Mesendoderm (in vitro differentiated cells): ENCODE measurements at regions not wholly inside any gene's neighbourhood (a gene's known extent, or its start where the extent isn't known, plus 50 kb on each side); places are given as distances from the start of the nearest gene placed in this dataset.

ENCODE experiments used
- DNase-seq: peaks from one replicate; pipeline ENCODE4 v3.0.0; 2013
- H2AK5ac ChIP-seq: 2 replicates; pipeline ENCODE4 v1.6.1; 2013; ENCODE audit warnings: low read length, inconsistent platforms
- H2BK120ac ChIP-seq: 2 replicates; pipeline ENCODE4 v1.6.1; 2013; ENCODE audit warnings: low read depth, mild to moderate bottlenecking, low read length, moderate library complexity, mixed read lengths
- H2BK15ac ChIP-seq: replicated peaks from 2 replicates; pipeline ENCODE4 v1.6.1; 2013; ENCODE audit warnings: low read depth, mild to moderate bottlenecking, moderate library complexity
- H2BK5ac ChIP-seq: 2 replicates; pipeline ENCODE4 v1.6.1; 2013; ENCODE audit warnings: low read length, inconsistent platforms
- H3K18ac ChIP-seq: 2 replicates; pipeline ENCODE4 v1.6.1; 2013; ENCODE audit warnings: mild to moderate bottlenecking, low read length, mixed read lengths
- H3K23ac ChIP-seq: one replicate; pipeline ENCODE4 v1.6.1; 2013; ENCODE audit warnings: low read length
- H3K27ac ChIP-seq: 2 replicates; pipeline ENCODE4 v1.5.1; 2013; ENCODE audit warnings: low read depth, mild to moderate bottlenecking, inconsistent platforms, low read length, moderate library complexity
- H3K27me3 ChIP-seq: 2 replicates; pipeline ENCODE4 v1.6.1; 2013; ENCODE audit warnings: low read length, control low read depth, mild to moderate bottlenecking, inconsistent platforms; ENCODE audit not compliant: insufficient read depth, poor library complexity
- H3K36me3 ChIP-seq: 2 replicates; pipeline ENCODE4 v1.6.1; 2013; ENCODE audit warnings: low read length, inconsistent platforms; ENCODE audit not compliant: control insufficient read depth, insufficient read depth
- H3K4ac ChIP-seq: one replicate; pipeline ENCODE4 v1.6.1; 2013; ENCODE audit warnings: low read depth, mild to moderate bottlenecking, low read length, moderate library complexity
- H3K4me1 ChIP-seq: 2 replicates; pipeline ENCODE4 v1.6.1; 2013; ENCODE audit warnings: low read depth, low read length, inconsistent platforms; ENCODE audit not compliant: control insufficient read depth
- H3K4me2 ChIP-seq: 2 replicates; pipeline ENCODE4 v1.6.1; 2013; ENCODE audit warnings: low read length
- H3K4me3 ChIP-seq: 2 replicates; pipeline ENCODE4 v1.5.1; 2013; ENCODE audit warnings: mild to moderate bottlenecking, low read length
- H3K56ac ChIP-seq: one replicate; pipeline ENCODE4 v1.6.1; 2013; ENCODE audit warnings: low read length
- H3K79me1 ChIP-seq: 2 replicates; pipeline ENCODE4 v1.6.1; 2013; ENCODE audit warnings: low read length, inconsistent platforms
- H3K79me2 ChIP-seq: 2 replicates; pipeline ENCODE4 v1.6.1; 2013; ENCODE audit warnings: mild to moderate bottlenecking, low read length; ENCODE audit not compliant: control insufficient read depth, insufficient read depth
- H3K9ac ChIP-seq: 2 replicates; pipeline ENCODE4 v1.6.1; 2013; ENCODE audit warnings: low read length, inconsistent platforms
- H4K5ac ChIP-seq: one replicate; pipeline ENCODE4 v1.6.1; 2013; ENCODE audit warnings: low read length
- H4K8ac ChIP-seq: one replicate; pipeline ENCODE4 v1.6.1; 2013; ENCODE audit warnings: low read depth, mild to moderate bottlenecking, control low read depth, low read length, moderate library complexity
- WGBS: extraction: QIAGEN DNeasy Blood & Tissue Kit; methylation state at CpG from one replicate; pipeline ENCODE4 v1.1.7; 2013; ENCODE audit warnings: low lambda C conversion rate, missing lambda C conversion rate; ENCODE audit not compliant: insufficient coverage; ENCODE audit errors: extremely low coverage; 5-methylcytosine and 5-hydroxymethylcytosine counted together

DNA sequence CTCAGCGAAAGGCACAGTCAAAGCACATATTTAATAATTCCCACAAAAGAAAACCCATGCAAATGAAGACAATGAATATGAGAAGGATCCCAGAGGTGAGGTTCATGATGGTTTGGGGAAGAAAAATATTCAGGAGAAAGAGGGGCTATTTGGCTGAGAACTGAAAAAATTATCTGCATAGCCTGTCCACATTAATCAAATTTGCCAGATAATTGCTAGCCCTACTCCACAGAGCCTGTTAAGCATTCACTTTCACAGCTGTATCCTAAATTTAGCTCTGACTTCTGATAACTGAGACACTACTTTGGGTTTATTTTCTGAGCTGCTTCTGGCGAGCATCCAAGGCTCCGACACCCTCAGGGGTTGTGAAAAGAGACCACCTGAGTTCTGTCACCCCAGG is 176.2 kb downstream of the HERPUD2 start:
- Histone ChIP-seq H3K4me2 (no peak overlapping the region), H2BK15ac (no peak overlapping the region), H3K18ac (no peak overlapping the region), H3K9ac (no peak overlapping the region), H3K36me3 (no peaks in the 10 kb centered on the region), H2BK120ac (no peak overlapping the region), H3K27ac (no peak overlapping the region), H2BK5ac (no peak overlapping the region), H3K79me2 (no peaks in the 10 kb centered on the region), H4K8ac (no peak overlapping the region), H2AK5ac (no peak overlapping the region), H3K4ac (no peak overlapping the region), H3K4me1 (no peaks in the 10 kb centered on the region), H3K27me3 (no peaks in the 10 kb centered on the region), H3K4me3 (no peak overlapping the region), H3K56ac (no peak overlapping the region), H3K79me1 (no peaks in the 10 kb centered on the region), H3K23ac (no peak overlapping the region), H4K5ac (no peak overlapping the region)
- no peak for DNase-seq
- WGBS, result no CpG with 5 or more reads among the region's 3 CpGs

DNA sequence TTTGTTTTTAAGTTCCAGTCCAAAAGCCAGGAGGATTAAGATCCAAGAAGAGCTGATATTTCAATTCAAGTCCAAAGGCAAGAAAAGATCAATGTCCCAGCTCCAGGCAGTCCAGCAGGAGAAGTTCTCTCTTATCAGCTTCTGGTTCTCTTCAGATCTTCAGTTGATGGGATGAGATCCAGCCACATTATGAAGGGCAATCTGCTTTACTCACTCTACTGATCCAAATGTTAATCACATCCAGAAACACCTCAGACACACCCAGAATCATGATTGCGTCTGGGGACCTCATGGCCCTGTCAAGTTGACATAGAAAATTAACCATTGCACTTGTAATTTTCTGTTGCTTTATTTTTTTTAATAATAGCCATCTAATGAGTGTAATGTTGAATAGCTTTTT is 178.4 kb downstream of the HERPUD2 start:
- no peak overlapping the region for H4K8ac ChIP-seq

GRCh38 chr7:35513828-35514227 is 181.1 kb downstream of the HERPUD2 start:
- no peak overlapping the region for H3K56ac ChIP-seq
- H4K8ac ChIP-seq, result no peak overlapping the region
- H4K5ac ChIP-seq, result no peak overlapping the region
- no peaks in the 10 kb centered on the region for H3K36me3 ChIP-seq
- no peak overlapping the region for H3K18ac ChIP-seq
- H3K4me2 ChIP-seq, result no peak overlapping the region
- H3K9ac ChIP-seq, result no peak overlapping the region
- peaks cover 2% of the 10 kb centered on the region for H3K4me1 ChIP-seq
- no peaks in the 10 kb centered on the region for H3K79me2 ChIP-seq
- H3K79me1 ChIP-seq, result no peaks in the 10 kb centered on the region
- no peak overlapping the region for H3K4ac ChIP-seq
- no peak overlapping the region for H2BK15ac ChIP-seq
- no peak overlapping the region for H2AK5ac ChIP-seq
- no peak overlapping the region for H3K4me3 ChIP-seq
- no peak overlapping the region for H3K23ac ChIP-seq
- H3K27me3 ChIP-seq, result no peaks in the 10 kb centered on the region
- no peak overlapping the region for H3K27ac ChIP-seq
- H2BK5ac ChIP-seq, result no peak overlapping the region
- H2BK120ac ChIP-seq, result no peak overlapping the region
- no peak for DNase-seq

More for the DNA sequence above, 178.4 kb downstream of the HERPUD2 start:
- no peak overlapping the region for H3K4ac ChIP-seq
- no peaks in the 10 kb centered on the region for H3K36me3 ChIP-seq
- H3K27ac ChIP-seq, result no peak overlapping the region
- no peak overlapping the region for H4K5ac ChIP-seq
- no peaks in the 10 kb centered on the region for H3K79me1 ChIP-seq
- no peak overlapping the region for H3K56ac ChIP-seq
- H3K4me2 ChIP-seq, result no peak overlapping the region
- no peak overlapping the region for H3K23ac ChIP-seq
- H2BK120ac ChIP-seq, result no peak overlapping the region
- no peak overlapping the region for H2AK5ac ChIP-seq
- H2BK15ac ChIP-seq, result no peak overlapping the region
- H3K9ac ChIP-seq, result no peak overlapping the region
- no peak overlapping the region for H2BK5ac ChIP-seq
- WGBS, result no CpG with 5 or more reads among the region's 1 CpG
- no peaks in the 10 kb centered on the region for H3K4me1 ChIP-seq
- no peak overlapping the region for H3K4me3 ChIP-seq
- H3K79me2 ChIP-seq, result no peaks in the 10 kb centered on the region
- no peaks in the 10 kb centered on the region for H3K27me3 ChIP-seq
- no peak overlapping the region for H3K18ac ChIP-seq
- no peak for DNase-seq

GRCh38 chr7:35513195-35513594 is 181.7 kb downstream of the HERPUD2 start:
- Histone ChIP-seq H2BK15ac (no peak overlapping the region), H3K18ac (no peak overlapping the region), H3K56ac (no peak overlapping the region), H3K4me2 (no peak overlapping the region), H4K5ac (no peak overlapping the region), H3K23ac (no peak overlapping the region), H2AK5ac (no peak overlapping the region), H3K4me3 (no peak overlapping the region), H3K4me1 (peaks cover 2% of the 10 kb centered on the region), H3K27ac (no peak overlapping the region), H3K79me2 (no peaks in the 10 kb centered on the region), H2BK120ac (no peak overlapping the region), H3K27me3 (no peaks in the 10 kb centered on the region), H3K79me1 (no peaks in the 10 kb centered on the region), H3K4ac (no peak overlapping the region), H2BK5ac (no peak overlapping the region), H3K36me3 (no peaks in the 10 kb centered on the region), H3K9ac (no peak overlapping the region), H4K8ac (no peak overlapping the region)
- WGBS, result no CpG with 5 or more reads among the region's 5 CpGs
- no peak for DNase-seq

DNA sequence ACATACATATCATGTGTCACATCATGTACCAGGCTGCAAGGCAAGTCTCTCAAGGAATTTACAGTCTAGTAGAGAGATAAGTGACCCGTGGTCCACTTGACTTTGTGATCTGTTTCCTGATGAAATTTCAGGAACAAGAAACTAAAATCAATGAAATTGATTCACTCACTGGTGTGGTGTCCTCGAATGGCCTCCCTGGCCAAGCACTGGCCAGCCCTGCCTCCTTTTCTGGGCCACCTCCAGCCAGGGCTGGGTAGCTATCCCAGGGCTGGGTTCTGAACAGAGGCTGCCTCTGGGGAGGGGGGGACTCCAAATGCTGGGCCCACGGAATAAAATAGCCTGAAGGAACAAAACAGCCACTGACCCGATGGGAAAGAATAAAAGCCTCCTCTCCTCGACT is 182.2 kb downstream of the HERPUD2 start:
- Histone ChIP-seq H3K4ac (no peak overlapping the region), H2BK120ac (no peak overlapping the region), H3K27ac (no peak overlapping the region), H3K18ac (no peak overlapping the region), H3K79me2 (no peaks in the 10 kb centered on the region), H3K56ac (no peak overlapping the region), H3K9ac (no peak overlapping the region), H3K27me3 (no peaks in the 10 kb centered on the region), H2BK5ac (no peak overlapping the region), H3K4me2 (no peak overlapping the region), H3K4me1 (peaks cover 2% of the 10 kb centered on the region), H3K36me3 (no peaks in the 10 kb centered on the region), H3K79me1 (no peaks in the 10 kb centered on the region), H3K23ac (no peak overlapping the region), H3K4me3 (no peak overlapping the region), H4K5ac (no peak overlapping the region), H2BK15ac (no peak overlapping the region), H2AK5ac (no peak overlapping the region), H4K8ac (no peak overlapping the region)
- no CpG with 5 or more reads among the region's 5 CpGs for WGBS
- no peak for DNase-seq

DNA sequence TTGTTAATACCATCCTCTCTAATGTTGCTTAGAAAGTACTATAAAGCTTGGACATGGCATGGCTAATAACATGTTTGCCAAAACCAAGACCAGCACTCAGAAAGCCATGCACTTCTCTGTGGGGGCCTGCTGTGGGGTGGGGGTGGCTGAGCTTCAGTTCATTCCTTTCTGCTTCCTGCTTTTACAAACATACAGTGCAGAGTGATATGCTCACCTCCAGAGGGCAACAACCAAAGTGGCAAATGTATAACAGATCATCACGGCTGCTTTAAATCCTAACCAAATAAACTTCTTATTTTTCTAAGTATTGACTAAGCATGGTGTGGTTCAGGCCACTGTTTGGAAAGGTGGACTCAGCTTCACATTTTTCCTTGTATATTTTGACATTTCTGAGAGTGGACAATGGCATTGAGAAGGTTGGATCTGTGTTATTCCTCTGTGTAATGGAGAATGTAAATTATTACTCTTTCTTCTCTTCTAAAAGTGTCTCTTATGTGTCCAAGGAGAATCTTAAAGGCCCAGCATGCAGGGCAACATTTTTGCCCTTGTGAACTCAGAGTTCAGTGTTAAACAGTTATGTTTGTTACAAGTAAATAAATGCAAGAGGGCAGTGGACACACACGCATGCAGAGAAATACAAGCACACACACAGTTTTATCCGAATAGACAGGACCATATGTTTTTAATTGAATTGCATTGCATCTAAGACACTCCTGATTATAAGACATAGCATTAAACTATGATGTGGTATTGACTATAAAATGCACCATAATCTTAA is 186.1 kb downstream of the HERPUD2 start:
- peak; percentile 10 for DNase-seq
- Histone ChIP-seq H4K5ac (no peak overlapping the region), H3K36me3 (no peaks in the 10 kb centered on the region), H3K27ac (no peak overlapping the region), H3K79me1 (no peaks in the 10 kb centered on the region), H3K4me2 (no peak overlapping the region), H3K4me3 (no peak overlapping the region), H4K8ac (no peak overlapping the region), H3K56ac (no peak overlapping the region), H3K4ac (no peak overlapping the region), H3K9ac (no peak overlapping the region), H3K27me3 (no peaks in the 10 kb centered on the region), H3K79me2 (no peaks in the 10 kb centered on the region), H2AK5ac (no peak overlapping the region), H2BK5ac (no peak overlapping the region), H2BK120ac (no peak overlapping the region), H3K4me1 (peaks cover 2% of the 10 kb centered on the region), H3K23ac (no peak overlapping the region), H3K18ac (no peak overlapping the region), H2BK15ac (no peak overlapping the region)
- WGBS, result no CpG with 5 or more reads among the region's 3 CpGs
